HG02973 (cell line): ENCODE measurements at regions not wholly inside any gene's neighbourhood (a gene's known extent, or its start where the extent isn't known, plus 50 kb on each side); places are given as distances from the start of the nearest gene placed in this dataset.
"Not testable (repeated sequence)": the region's sequence is repeated elsewhere in the genome, so short reads cannot be mapped to it uniquely, and the experiment has no call there.

ENCODE experiments used
- ATAC-seq: cut with Tn5 transposase; IDR thresholded peaks from one replicate; pipeline ENCODE4 v1.9.1; 2021; ENCODE audit warnings: moderate library complexity; ENCODE audit not compliant: unreplicated experiment

DNA sequence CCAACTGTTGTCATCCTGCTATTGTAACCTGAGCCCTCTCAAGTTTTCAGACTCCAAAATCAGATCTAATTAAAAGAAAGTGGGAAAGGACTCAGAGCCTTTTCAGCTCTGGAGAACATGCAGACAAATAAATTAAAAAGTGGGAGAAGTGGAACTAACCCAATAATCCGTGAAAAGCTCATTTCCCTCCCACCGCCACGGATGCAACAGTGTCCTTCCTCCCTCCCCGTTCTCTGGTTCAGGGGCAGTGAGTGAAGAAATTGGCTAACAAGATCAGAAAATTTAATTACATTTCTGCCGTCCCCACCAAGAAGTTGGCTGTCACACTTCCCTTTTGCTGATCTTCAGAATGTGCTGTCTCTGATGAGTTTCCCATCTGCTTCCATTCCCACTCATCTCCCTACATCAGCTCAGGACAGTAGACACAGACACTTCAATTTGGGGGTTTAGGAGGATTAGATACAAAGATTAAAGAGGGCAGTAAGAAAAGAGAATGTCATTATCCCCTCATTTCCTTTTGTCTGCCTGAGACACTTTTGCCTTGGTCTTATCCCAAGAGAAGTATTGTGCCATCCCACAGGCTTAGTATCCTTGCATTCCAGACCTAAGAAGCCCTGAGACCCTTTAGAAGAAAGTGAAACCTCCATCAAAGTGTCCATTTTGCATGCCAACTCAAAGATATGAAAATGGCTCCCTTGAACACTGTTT is 335.7 kb upstream of the PPP2R3A start:
- no peak for ATAC-seq

DNA sequence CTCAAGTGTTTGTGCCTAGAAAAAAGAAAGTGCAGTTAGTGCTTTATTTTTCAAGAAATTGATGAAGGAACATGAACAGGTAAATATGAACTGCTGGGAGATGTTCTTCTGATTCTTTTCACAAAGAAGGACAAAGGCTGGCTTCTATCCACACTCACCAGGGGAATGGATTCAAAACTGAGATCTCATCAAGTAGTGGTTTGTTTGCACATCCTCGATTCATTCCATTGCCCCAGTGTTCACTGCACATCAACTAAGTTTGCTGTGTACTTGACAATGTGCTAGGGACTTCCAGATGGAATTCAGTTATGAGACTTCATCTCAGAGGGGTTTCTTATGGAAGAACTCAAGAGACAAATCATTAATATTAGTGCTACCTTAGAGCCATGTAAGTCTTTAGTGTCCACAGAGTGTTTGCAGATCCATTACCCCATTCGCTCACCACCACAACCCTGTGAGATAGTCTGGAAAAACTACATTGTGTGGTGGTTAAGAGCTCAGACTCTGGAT is 332.9 kb upstream of the PPP2R3A start:
- ATAC-seq, result no peak

DNA sequence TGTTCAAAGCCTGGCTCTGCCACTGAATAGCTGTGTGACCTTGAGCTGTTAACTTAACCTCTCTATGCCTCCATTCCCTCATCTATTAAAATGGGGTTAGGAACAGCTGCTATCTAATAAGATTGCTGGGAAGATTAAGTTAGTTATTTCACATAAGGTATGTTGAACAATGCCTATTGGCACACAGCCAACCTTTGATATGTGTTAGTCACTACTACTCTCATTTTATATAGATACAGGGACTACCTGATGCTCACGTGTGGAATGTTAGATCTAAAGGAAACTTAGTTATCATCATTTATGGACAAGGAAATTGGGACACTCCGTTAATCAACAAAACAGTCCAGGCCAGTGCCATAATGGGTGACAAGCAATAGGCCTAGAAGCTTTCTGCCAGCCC is 332.4 kb upstream of the PPP2R3A start:
- no peak for ATAC-seq

DNA sequence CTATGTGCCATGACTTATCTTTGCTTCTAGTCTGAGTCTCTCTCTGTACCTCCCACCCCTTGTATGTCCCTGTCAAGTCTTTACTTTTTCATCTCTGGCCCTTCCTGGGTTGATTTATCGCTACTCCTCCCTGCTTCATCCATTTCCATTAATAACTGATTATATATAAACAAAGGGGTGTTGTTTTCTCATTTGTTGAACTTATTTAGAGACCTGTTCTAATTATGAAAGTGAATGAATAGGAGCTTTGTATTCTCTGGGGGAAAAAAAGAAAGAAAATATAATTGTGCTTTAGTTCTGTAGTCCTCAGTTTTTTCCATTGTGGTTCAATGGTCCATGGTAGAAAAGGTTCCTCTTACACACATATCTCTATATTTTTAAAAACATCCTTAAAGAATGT is 328.9 kb upstream of the PPP2R3A start:
- ATAC-seq, result no peak

DNA sequence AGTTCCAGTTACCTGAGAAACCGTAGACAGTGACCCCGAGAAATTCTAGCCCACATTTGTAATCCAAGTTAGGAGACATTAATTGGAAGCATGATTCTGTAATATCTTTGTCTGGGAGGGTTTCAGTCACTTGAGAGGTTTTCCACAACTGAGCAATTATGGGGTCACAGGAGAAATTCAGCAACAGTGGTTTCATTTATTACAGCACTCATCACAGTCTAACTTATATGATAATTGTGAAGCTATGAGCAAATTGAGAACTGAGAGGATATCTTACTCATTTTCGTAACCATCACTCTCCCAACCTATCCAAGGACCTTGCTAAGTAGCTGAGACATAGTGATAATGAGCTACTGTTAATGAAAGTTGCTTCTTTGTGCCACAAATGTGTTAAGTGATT is 328.5 kb upstream of the PPP2R3A start:
- ATAC-seq, result no peak

DNA sequence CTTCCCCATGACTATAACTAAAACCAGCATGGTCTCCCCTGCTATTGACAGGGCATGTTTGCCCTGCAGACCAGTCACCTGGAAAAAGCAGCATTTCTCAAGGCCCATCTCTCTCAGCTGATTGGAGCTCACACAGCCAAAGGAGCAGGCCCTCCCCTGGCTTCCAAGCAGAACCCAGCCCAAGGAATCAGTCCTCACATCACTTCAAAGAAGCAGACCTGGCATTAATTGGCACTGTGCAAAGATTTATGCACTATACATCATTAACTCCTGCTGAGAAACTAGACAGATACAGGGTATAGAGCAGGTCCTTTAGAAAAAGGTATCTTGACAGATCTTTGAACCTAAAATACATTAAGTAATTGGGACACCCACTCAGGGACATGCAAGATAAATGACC is 323.8 kb upstream of the PPP2R3A start:
- ATAC-seq, result no peak

DNA sequence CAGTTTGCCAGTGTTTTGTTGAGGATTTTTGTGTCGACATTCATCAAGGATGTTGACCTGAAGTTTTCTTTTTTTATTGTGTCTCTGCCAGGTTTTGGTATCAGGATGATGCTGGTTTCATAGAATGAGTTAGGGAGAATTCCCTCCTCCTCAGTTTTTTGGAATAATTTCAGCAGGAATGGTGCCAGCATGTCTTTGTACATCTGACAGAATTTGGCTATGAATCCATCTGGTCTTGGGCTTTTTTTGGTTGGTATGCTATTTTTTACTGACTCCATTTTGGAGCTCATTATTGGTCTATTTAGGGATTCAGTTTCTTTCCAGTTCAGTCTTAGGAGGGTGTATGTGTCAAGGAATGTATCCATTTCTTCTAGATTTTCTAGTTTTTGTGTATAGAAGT is 320.0 kb upstream of the PPP2R3A start:
- no peak for ATAC-seq

DNA sequence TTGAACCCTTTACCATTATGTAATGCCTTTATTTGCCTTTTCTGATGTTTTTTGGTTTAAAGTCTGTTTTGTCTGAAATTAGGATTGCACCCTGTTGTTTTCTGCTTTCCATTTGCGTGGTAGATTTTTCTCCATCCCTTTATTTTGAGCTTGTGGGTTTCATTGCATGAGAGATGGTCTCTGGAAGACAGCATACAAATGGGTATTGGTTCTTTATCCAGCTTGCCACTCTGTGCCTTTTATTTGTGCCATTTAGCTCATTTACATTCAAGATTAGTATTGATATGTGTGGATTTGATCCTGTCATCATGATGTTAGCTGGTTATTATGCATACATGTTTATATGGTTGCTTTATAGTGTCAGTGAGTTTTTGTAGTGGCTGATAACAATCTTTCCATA is 318.7 kb upstream of the PPP2R3A start:
- no peak for ATAC-seq

DNA sequence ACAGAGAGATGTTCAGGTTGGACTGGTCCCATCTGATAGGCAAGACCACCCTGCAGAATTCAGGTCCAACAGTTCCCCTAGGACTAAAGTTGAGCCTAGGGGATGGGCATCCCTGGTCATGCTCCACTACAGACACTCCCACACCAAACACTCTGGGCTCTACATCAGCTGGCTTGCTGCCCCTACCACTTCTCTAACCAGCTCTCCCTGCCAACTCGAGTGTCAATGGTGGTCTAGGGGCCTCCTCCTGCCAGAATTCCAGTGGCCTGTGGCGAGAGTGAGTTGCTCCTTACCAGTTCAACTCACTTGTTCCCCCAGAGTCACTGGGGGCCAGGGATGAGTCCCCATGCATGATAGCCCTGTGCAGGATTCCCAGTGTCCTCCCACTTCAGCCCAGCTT is 316.2 kb upstream of the PPP2R3A start:
- ATAC-seq, result no peak

DNA sequence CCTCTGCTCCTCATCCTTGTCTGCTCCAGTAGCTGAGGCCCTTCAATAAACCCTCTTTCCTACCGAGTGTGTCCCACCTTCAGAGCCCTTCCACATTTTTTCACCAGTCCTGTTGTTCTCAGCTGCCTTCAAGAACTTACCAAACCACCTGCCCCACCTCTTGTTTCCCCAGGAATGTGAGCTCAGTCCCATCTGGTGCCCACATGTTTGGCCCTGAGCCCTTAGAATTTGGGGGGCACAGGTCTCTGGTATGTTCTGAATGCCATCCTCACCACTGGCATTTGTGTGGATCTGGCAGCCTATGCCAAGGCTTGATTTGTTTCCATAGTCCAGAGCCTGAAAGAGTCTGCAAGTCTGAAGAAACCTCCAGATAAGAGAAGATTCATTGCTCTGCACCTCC is 315.2 kb upstream of the PPP2R3A start:
- ATAC-seq, result no peak

DNA sequence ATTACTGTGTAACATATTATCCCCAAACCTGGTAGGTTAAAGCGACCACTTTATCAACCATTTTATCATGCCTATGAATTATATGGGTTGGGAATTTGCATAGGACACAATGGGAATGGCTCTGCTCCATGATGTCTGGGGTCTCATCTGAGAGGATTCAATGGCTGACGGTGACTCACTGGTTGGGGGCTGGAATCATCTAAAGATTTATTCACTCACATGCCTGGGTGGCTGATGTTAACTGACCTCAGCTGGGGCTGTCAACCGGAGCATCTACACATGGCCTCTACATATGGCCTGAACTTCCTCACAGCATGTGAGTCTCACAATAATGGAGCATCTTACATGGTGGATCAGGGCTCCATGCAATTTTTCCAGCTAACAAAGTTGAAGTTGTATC is 313.1 kb upstream of the PPP2R3A start:
- no peak for ATAC-seq

DNA sequence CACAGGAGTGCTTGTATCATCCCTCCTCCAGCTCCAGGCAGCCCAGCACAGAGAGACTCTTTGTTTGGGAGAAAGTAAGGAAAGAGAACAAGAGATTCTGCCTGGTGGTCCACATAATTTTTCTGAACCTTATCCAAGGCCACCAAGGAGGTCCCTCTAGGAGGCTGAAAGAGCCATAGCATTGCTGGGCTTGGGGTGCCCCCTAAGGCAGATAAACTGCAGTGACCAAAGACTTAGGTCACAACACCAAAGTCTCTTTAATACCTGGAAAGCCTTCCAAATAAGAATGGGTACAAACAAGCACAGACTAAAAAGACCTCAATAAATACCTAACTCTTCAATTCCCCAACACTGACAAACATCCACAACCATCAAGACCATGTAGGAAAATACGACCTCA is 310.2 kb upstream of the PPP2R3A start:
- ATAC-seq, result no peak

DNA sequence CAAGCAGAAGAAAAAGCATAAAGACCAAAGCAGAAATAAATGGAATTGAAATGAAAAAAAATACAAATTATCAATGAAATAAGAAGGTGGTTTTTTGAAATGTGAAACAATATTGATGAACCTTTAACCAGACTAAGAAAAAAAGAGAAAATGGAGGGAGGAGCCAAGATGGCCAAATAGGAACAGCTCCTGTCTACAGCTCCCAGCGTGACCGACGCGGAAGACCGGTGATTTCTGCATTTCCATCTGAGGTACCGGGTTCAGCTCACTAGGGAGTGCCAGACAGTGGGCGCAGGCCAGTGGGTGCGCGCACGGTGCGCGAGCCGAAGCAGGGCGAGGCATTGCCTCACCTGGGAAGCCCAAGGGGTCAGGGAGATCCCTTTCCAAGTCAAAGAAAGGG is 307.1 kb upstream of the PPP2R3A start:
- not testable (repeated sequence) for ATAC-seq

DNA sequence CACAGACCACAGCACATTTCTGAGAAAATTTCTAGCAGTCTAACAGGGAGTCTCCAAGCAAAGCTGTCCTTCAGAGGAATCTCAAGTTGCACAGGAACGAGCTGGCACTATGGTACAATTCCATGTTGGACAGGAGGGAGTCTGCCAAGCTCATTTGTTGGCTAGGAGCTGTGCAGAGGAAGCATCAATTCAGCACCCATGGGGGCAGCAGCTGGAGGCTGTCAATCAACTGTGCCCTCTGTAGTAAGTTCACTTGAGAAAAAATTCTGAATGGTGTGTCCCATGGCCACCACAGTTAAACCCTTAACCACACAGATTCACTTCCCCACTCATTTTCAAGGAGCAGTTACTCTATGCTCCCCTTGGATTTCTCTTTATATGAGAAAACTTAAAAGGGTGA is 298.5 kb upstream of the PPP2R3A start:
- ATAC-seq, result no peak

DNA sequence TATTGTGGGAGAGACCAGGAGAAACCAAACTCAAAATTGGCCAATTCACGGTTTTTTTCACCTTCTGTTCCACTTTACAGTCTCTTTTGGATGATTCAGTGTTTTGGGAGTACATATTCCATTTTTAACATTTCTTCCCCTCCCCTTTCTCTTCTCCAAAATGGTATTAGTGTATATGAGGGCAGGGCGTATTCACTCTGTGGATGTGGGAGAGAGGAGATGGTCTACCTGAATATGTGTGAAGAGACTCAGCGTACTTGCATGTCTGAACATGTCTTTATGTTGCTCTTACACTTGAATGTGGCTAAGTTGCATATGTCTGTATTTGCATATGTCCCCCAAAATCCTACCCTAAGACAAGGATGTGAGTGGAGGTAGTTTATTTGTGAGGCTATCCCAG is 291.0 kb upstream of the PPP2R3A start:
- no peak for ATAC-seq

DNA sequence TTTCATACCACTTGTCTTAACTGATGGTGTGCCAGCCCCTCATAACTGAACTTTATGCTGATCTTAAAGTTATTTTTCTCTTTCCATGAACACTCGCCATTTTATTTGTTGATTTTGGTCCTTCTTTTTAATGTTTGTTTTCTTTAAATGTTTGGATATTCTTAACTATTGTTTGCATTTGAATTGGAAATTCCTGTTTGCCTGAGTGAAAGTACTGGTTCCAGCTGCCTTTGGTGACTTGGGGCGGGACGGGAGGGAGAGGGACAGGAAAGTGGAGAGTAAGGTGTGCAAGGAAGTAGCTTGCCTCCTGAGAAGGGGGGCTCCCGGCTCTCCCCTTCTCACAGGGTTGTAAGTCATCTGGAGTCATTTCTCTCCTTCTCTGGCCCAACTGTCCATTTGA is 287.1 kb upstream of the PPP2R3A start:
- no peak for ATAC-seq

DNA sequence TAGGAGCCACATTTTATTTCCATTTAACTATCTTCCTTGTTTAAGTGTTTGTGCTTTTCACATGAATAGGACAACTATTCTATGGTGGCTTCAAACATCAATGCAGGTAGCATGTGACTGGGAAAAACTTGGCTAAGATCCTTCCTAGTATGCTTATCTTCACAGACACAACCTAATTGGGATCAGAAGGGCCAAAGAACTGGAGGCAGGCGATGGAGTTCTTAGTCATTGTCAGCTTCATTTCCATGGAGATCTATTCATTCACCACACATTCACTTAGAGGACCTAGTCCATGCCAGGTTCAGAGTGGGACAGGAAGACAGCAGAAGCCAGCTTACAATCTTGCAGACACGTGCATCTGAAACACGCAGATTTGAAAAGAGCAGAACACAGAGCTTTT is 277.5 kb upstream of the PPP2R3A start:
- no peak for ATAC-seq

DNA sequence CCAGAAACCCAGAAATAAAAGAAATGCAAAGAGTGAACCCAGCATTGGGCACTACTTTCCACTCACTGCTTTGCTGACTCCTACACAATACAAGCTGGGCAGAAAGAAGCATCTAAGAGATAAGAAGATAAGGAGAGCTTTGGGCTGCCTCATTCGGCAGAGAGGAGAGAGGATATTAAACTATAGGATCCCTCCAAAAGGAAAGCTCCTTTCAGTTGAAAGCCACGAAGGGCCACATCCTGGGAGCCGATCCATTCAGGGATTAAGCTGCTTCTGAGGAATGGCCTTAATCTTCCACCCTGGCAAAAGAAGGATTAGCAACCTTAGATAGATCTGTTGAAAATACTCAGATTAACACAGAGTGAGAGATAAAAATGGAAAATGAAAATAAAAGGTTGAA is 274.9 kb upstream of the PPP2R3A start:
- no peak for ATAC-seq

DNA sequence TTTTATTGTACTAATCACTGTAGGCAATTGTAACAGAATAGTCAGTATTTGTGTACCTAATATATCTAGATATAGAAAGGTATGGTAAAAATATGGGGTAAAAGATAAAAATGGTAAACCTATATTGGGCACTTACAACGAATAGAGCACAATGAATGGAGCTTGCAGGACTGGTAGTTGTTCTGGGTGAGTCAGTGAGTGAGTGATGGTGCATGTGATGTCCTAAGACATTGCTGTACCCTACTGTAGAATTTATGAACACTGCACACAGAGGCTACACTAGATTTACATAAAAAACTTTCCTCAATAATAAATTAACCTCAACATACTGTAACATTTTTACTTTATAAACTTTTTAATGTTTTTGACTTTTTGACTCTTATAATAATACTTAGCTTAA is 274.3 kb upstream of the PPP2R3A start:
- ATAC-seq, result no peak

DNA sequence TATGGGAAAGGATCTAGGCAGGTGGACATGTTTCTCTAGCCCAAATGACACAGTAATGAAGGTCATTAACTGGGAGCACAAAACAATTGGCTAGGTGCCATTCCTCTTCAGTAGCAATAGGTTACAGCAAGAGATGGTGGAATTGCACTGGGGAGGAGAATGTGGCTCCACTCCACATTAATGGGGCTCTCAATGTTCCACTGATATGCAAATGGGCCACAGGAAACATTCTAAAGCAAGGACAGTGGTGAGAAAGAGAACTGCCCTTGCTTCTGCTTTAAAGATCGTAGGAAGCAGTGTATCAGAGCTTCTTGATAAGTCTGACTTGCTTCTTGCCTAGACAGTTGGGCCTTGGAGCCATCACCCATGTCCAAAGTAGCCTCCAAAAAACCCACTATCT is 271.4 kb upstream of the PPP2R3A start:
- no peak for ATAC-seq

DNA sequence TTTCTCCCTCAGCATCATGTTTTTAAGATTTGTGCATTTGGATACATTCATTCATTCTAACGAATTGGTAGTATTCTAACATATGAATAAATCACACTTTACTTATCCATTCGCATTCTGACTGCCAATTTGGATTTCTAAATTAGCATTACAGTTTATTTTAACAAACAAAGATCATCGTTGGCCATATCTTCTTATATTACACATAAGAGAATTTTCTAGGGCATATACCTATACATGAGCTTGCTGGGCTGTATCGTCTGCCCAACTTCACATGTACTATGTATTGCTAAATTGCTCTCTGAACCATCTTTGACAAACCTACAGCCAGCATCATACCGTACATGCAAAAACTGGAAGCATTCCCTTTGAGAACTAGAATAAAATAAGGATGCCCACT is 265.8 kb upstream of the PPP2R3A start:
- no peak for ATAC-seq

DNA sequence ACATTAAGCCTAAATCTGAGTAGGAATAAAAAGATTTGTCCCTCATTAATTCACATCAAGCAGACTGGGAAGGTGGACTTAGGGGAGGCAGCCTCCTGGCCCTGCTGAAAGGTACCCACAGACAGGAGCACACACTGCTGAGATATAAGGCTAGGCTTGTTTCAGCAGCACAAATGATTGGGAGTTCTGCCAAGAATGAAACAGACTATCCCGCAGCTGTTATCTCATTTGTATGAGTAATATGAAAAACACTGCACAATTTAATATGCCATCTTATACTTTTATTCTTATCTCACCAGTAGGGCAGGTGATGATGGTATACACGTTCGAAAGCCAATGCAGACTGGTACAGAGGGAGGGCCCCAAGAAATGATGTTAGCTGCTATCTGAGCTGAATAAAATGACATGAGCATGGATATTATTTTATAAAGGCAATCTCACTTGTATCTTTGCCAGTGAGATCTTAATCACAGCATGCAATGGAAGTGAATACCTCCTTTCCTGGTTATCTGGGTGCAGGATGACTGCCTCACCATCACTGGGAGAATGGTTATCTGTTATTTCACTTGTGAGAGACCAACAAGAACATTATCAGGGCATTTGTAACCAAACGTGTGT is 258.7 kb upstream of the PPP2R3A start:
- ATAC-seq, result no peak

DNA sequence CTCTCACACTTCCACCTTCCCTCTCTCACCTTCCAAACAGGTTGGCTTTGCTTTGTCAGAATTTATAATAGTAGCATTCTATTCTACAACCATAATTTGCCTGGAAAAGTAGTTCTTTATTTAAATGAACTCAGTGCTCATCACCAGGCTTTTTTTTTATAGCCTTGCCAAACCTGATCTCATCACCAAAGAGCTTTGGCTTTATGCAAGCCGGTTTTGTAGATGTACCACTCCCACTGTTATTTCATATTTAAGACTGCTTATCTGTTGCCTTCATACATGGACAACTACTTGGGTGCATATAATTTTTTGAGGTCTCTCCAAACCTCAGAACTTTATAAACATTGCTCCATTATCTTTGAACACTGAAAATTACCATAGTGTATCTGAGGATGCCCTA is 246.1 kb upstream of the PPP2R3A start:
- no peak for ATAC-seq
